Adrenal gland (tissue), 9 donors: ENCODE measurements at regions not wholly inside any gene's neighbourhood (a gene's known extent, or its start where the extent isn't known, plus 50 kb on each side); places are given as distances from the start of the nearest gene placed in this dataset.

ENCODE experiments used
- DNase-seq, 7 donors: peaks; one replicate each; pipeline ENCODE4 v3.0.0-alpha.2; 2019 to 2020
- H3K27ac ChIP-seq, 5 donors: fragments of 200-600 bp; sonication (generic) in 4 of 5; 1 replicate in 3 of 5; 2 replicates in 2 of 5; pipeline versions ENCODE4 v1.5.1 to v1.8.0; 2016 to 2020; ENCODE audit warnings: mild to moderate bottlenecking in 1 of 5
- H3K27me3 ChIP-seq: fragments of 200-600 bp; 2 replicates; pipeline ENCODE4 v1.8.0; 2021
- H3K36me3 ChIP-seq, 2 donors: fragments of 200-600 bp; replicated peaks in 1 of 2; 1 replicate in 1 of 2; 2 replicates in 1 of 2; pipeline versions ENCODE4 v1.5.1 to v1.8.0; 2018 to 2022
- H3K4me1 ChIP-seq, 2 donors: fragments of 200-600 bp; replicated peaks in 1 of 2; 1 replicate in 1 of 2; 2 replicates in 1 of 2; pipeline versions ENCODE4 v1.5.1 to v1.8.0; 2018 to 2021
- H3K4me3 ChIP-seq, 4 donors: fragments of 200-600 bp; sonication (generic) in 3 of 4; one replicate each; pipeline ENCODE4 v1.5.1; 2016 to 2018
- H3K9me3 ChIP-seq, 3 donors: fragments of 200-600 bp; sonication (generic) in 1 of 3; replicated peaks in 1 of 3; 1 replicate in 2 of 3; 2 replicates in 1 of 3; pipeline versions ENCODE4 v1.5.1 to v1.8.0; 2016 to 2021
- CTCF ChIP-seq, 6 experiments: fragments of 450-650 bp in 4 of 6; fragments of 200-600 bp in 2 of 6; sonication (generic) in 1 of 6; IDR thresholded peaks; 1 replicate in 5 of 6; 2 replicates in 1 of 6; pipeline versions ENCODE4 v1.5.1 to v1.8.0; 2016 to 2021; ENCODE audit warnings: antibody characterized with exemption in 6 of 6, mild to moderate bottlenecking in 2 of 6, moderate library complexity in 1 of 6
- POLR2A ChIP-seq, 2 donors: fragments of 450-650 bp; IDR thresholded peaks; one replicate each; pipeline ENCODE4 v1.6.1; 2017; ENCODE audit warnings: antibody characterized with exemption in 2 of 2, mild to moderate bottlenecking in 2 of 2, moderate library complexity in 1 of 2
- WGBS, 4 donors: extraction: QIAGEN DNeasy Blood & Tissue Kit in 2 of 4; methylation state at CpG; one replicate each; pipeline versions ENCODE4 v1.1.5 to v1.1.7; 2013 to 2017; 5-methylcytosine and 5-hydroxymethylcytosine counted together
- intact Hi-C, 2 donors: fragments of 100-400 bp; cut with DNase I; formaldehyde crosslinking; loops; one replicate each; pipeline versions ENCODE4 v1.14.1 to v1.15.0; 2022 to 2023
- donor health status: healthy with polysubstance abuse.
- donor health status: Bipolar disorder and iron deficiency.
- donor health status: DM: yes; HTN: yes; CAD: no.
- donor health status: DM: no; HTN: no; CAD: no.
- donor health status: DM: no; HTN: no; CAD: no.

GRCh38 chr11:92725352-92725751 is 244.1 kb upstream of the MTNR1B start:
- H3K9me3 ChIP-seq, result no peaks in the 10 kb centered on the region
- no peak for TF ChIP-seq POLR2A (IDR thresholded peaks at IDR 0.05)
- no peak for TF ChIP-seq CTCF (IDR thresholded peaks at IDR 0.05)
- DNase-seq, result no peak
- intact Hi-C loops, result no loop called here
- H3K36me3 ChIP-seq, result no peaks in the 10 kb centered on the region
- no peaks in the 10 kb centered on the region for H3K4me1 ChIP-seq
- no peak overlapping the region for H3K27ac ChIP-seq
- no peaks in the 10 kb centered on the region for H3K27me3 ChIP-seq
- 85 to 93% (median 91%) methylated on average over 1 of the region's 1 CpG for WGBS, 4 donors
- no peak overlapping the region for H3K4me3 ChIP-seq

- WGBS, 4 donors, result 70 to 74% (median 71%) methylated on average over 2 of the region's 2 CpGs
- no peak for DNase-seq
- no peak overlapping the region for H3K4me3 ChIP-seq
- no peak for TF ChIP-seq POLR2A (IDR thresholded peaks at IDR 0.05)
- no peak for TF ChIP-seq CTCF (IDR thresholded peaks at IDR 0.05)
- intact Hi-C loops, result no loop called here
- no peaks in the 10 kb centered on the region for H3K36me3 ChIP-seq
- H3K27ac ChIP-seq, result no peak overlapping the region
- H3K4me1 ChIP-seq, result no peaks in the 10 kb centered on the region
- H3K9me3 ChIP-seq, result no peaks in the 10 kb centered on the region
- H3K27me3 ChIP-seq, result no peaks in the 10 kb centered on the region
Measured at GRCh38 chr11:92727123-92727522, 242.3 kb upstream of the MTNR1B start.

- Histone ChIP-seq H3K4me1 (no peaks in the 10 kb centered on the region), H3K4me3 (no peak overlapping the region)
Measured at GRCh38 chr11:92727769-92728168, 241.7 kb upstream of the MTNR1B start.

GRCh38 chr11:92728628-92729027 is 240.8 kb upstream of the MTNR1B start:
- Histone ChIP-seq H3K4me1 (no peaks in the 10 kb centered on the region), H3K36me3 (no peaks in the 10 kb centered on the region), H3K9me3 (no peaks in the 10 kb centered on the region), H3K4me3 (no peak overlapping the region), H3K27ac (no peak overlapping the region), H3K27me3 (no peaks in the 10 kb centered on the region)
- intact Hi-C loops, result no loop called here
- WGBS, 4 donors, result 61 to 71% (median 65%) methylated on average over 3 of the region's 3 CpGs
- DNase-seq, result no peak
- no peak for TF ChIP-seq POLR2A (IDR thresholded peaks at IDR 0.05)
- TF ChIP-seq CTCF (IDR thresholded peaks at IDR 0.05), result no peak

More at GRCh38 chr11:92727769-92728168, 241.7 kb upstream of the MTNR1B start:
- intact Hi-C loops, result no loop called here
- 73 to 91% (median 84%) methylated on average over 5 of the region's 5 CpGs for WGBS, 4 donors
- Histone ChIP-seq H3K9me3 (no peaks in the 10 kb centered on the region), H3K27ac (no peak overlapping the region), H3K27me3 (no peaks in the 10 kb centered on the region), H3K36me3 (no peaks in the 10 kb centered on the region)
- DNase-seq, result no peak
- TF ChIP-seq POLR2A (IDR thresholded peaks at IDR 0.05) (no peak), CTCF (IDR thresholded peaks at IDR 0.05) (no peak)
